ENCODE measurements at regions not wholly inside any gene's neighbourhood (a gene's known extent, or its start where the extent isn't known, plus 50 kb on each side); places are given as distances from the start of the nearest gene placed in this dataset.

- Mint-ChIP-seq H3K4me3 (ENCODE audit: low read depth) (no peak overlapping the region), H3K27ac (no peak overlapping the region), H3K36me3 (ENCODE audit: insufficient read depth) (no peaks in the 10 kb centered on the region), H3K27me3 (no peaks in the 10 kb centered on the region), H3K9me3 (ENCODE audit: low read depth) (peaks cover 3% of the 10 kb centered on the region), H3K4me1 (ENCODE audit: low read depth) (no peaks in the 10 kb centered on the region)
- TF ChIP-seq, protein P1, sequence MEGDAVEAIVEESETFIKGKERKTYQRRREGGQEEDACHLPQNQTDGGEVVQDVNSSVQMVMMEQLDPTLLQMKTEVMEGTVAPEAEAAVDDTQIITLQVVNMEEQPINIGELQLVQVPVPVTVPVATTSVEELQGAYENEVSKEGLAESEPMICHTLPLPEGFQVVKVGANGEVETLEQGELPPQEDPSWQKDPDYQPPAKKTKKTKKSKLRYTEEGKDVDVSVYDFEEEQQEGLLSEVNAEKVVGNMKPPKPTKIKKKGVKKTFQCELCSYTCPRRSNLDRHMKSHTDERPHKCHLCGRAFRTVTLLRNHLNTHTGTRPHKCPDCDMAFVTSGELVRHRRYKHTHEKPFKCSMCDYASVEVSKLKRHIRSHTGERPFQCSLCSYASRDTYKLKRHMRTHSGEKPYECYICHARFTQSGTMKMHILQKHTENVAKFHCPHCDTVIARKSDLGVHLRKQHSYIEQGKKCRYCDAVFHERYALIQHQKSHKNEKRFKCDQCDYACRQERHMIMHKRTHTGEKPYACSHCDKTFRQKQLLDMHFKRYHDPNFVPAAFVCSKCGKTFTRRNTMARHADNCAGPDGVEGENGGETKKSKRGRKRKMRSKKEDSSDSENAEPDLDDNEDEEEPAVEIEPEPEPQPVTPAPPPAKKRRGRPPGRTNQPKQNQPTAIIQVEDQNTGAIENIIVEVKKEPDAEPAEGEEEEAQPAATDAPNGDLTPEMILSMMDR (IDR thresholded peaks at IDR 0.05; ENCODE audit: unreplicated experiment) = no peak
- no peak for DNase-seq (ENCODE audit: low spot score, unreplicated experiment)
These were observed 68.2 kb upstream of the PCDH9 start for GRCh38 chr13:67298297-67298696.

GRCh38 chr13:67296511-67296910, 66.4 kb upstream of the PCDH9 start:
- Mint-ChIP-seq H3K4me1 (ENCODE audit: low read depth) (no peaks in the 10 kb centered on the region), H3K27me3 (no peaks in the 10 kb centered on the region), H3K9me3 (ENCODE audit: low read depth) (peaks cover 3% of the 10 kb centered on the region), H3K4me3 (ENCODE audit: low read depth) (no peak overlapping the region), H3K36me3 (ENCODE audit: insufficient read depth) (no peaks in the 10 kb centered on the region), H3K27ac (no peak overlapping the region)
- DNase-seq (ENCODE audit: low spot score, unreplicated experiment) = no peak
- TF ChIP-seq, protein P1 (IDR thresholded peaks at IDR 0.05; ENCODE audit: unreplicated experiment) = no peak

GRCh38 chr13:67292886-67293285, 62.8 kb upstream of the PCDH9 start:
- TF ChIP-seq, protein P1 (IDR thresholded peaks at IDR 0.05; ENCODE audit: unreplicated experiment) = no peak
- H3K27ac Mint-ChIP-seq = no peak overlapping the region
- no peaks in the 10 kb centered on the region for H3K27me3 Mint-ChIP-seq
- H3K4me1 Mint-ChIP-seq (ENCODE audit: low read depth) = no peaks in the 10 kb centered on the region
- no peak for DNase-seq (ENCODE audit: low spot score, unreplicated experiment)
- no peaks in the 10 kb centered on the region for H3K9me3 Mint-ChIP-seq (ENCODE audit: low read depth)
- H3K4me3 Mint-ChIP-seq (ENCODE audit: low read depth) = no peak overlapping the region
- H3K36me3 Mint-ChIP-seq (ENCODE audit: insufficient read depth) = no peaks in the 10 kb centered on the region

- H3K9me3 Mint-ChIP-seq (ENCODE audit: low read depth) = no peaks in the 10 kb centered on the region
- no peak overlapping the region for H3K27ac Mint-ChIP-seq
- peaks cover 4% of the 10 kb centered on the region for H3K4me1 Mint-ChIP-seq (ENCODE audit: low read depth)
- DNase-seq (ENCODE audit: low spot score, unreplicated experiment) = no peak
- TF ChIP-seq, protein P1 (IDR thresholded peaks at IDR 0.05; ENCODE audit: unreplicated experiment) = no peak
- no peaks in the 10 kb centered on the region for H3K36me3 Mint-ChIP-seq (ENCODE audit: insufficient read depth)
- H3K27me3 Mint-ChIP-seq = no peaks in the 10 kb centered on the region
- no peak overlapping the region for H3K4me3 Mint-ChIP-seq (ENCODE audit: low read depth)
These were observed 55.5 kb upstream of the PCDH9 start for GRCh38 chr13:67285611-67286010.

DNA sequence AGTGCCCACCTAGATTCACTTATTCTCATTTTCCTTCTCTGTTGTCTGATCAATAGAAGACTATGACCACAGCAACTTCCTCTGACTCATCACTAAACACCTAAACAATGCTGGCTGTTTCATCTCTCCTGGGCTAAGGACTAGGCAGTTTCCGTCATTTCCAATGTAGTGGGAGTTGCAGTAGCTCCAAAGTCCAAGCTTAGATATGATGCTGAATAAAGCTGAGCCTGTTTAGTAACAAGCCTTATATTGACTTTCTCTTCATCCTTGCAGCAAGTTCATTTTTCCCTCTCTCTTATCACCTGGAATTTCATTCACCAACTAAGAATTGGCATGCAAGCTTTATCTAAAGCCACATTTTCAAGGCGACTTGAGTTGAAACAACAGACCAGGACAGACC, 53.5 kb upstream of the PCDH9 start:
- no peak overlapping the region for H3K27ac Mint-ChIP-seq
- DNase-seq (ENCODE audit: low spot score, unreplicated experiment) = no peak
- H3K27me3 Mint-ChIP-seq = no peaks in the 10 kb centered on the region
- H3K4me3 Mint-ChIP-seq (ENCODE audit: low read depth) = no peak overlapping the region
- TF ChIP-seq, protein P1 (IDR thresholded peaks at IDR 0.05; ENCODE audit: unreplicated experiment) = no peak
- peaks cover 4% of the 10 kb centered on the region for H3K4me1 Mint-ChIP-seq (ENCODE audit: low read depth)
- H3K9me3 Mint-ChIP-seq (ENCODE audit: low read depth) = no peaks in the 10 kb centered on the region
- H3K36me3 Mint-ChIP-seq (ENCODE audit: insufficient read depth) = no peaks in the 10 kb centered on the region

Data from progenitor cell of endocrine pancreas (in vitro differentiated cells).